ENCODE measurements at regions not wholly inside any gene's neighbourhood (a gene's known extent, or its start where the extent isn't known, plus 50 kb on each side); places are given as distances from the start of the nearest gene placed in this dataset.
A peak's percentile ranks its signal among the peaks of the same experiment; 100 is the strongest.

DNA sequence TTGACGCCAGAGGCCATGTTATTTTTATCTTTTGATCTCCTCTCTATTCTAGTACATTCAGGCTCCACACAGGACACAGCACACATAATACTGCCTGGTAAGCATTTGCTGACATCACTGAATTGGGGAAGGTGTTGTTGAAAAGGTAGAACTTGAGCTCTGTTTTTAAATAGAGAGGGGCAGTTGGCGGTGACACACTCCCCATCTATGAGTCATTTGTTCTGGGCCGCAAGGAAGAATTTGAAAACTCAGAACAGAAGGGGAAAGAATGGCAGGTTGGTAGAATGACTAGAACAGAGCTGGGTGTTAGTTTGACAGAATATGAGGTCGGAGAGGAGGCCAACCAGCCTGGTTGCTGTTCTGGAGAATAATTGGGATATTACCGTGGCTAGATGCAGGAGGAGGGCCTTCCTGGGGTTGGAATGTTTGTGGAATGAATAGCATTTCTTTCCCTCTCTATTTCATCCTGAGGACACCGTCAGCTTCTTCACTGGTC is 52.1 kb upstream of the ERRFI1 start:
- TF ChIP-seq, protein P1, sequence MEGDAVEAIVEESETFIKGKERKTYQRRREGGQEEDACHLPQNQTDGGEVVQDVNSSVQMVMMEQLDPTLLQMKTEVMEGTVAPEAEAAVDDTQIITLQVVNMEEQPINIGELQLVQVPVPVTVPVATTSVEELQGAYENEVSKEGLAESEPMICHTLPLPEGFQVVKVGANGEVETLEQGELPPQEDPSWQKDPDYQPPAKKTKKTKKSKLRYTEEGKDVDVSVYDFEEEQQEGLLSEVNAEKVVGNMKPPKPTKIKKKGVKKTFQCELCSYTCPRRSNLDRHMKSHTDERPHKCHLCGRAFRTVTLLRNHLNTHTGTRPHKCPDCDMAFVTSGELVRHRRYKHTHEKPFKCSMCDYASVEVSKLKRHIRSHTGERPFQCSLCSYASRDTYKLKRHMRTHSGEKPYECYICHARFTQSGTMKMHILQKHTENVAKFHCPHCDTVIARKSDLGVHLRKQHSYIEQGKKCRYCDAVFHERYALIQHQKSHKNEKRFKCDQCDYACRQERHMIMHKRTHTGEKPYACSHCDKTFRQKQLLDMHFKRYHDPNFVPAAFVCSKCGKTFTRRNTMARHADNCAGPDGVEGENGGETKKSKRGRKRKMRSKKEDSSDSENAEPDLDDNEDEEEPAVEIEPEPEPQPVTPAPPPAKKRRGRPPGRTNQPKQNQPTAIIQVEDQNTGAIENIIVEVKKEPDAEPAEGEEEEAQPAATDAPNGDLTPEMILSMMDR (IDR thresholded peaks at IDR 0.05) = no peak
- TF ChIP-seq POLR2A (IDR thresholded peaks at IDR 0.05) (peak; percentile 19), POLR2AphosphoS5 (IDR thresholded peaks at IDR 0.05) (peak; percentile 82)

Data from prostate gland (tissue), 2 donors.